Smooth muscle cell (in vitro differentiated cells): ENCODE measurements at regions not wholly inside any gene's neighbourhood (a gene's known extent, or its start where the extent isn't known, plus 50 kb on each side); places are given as distances from the start of the nearest gene placed in this dataset.

Experiments used
- DNase-seq: peaks from one replicate; lab custom pipeline; 2025; ENCODE audit not compliant: unreplicated experiment; lab: John Stamatoyannopoulos, UW
- H2AFZ ChIP-seq: fragments of 200-600 bp; sonication (generic); 2 replicates; pipeline ENCODE4 v1.6.0; 2016; ENCODE audit warnings: antibody characterized with exemption, low read depth, mild to moderate bottlenecking
- H3F3A ChIP-seq: fragments of 200-600 bp; sonication (generic); 2 replicates; pipeline ENCODE4 v1.6.0; 2017; ENCODE audit warnings: antibody characterized with exemption, low read depth
- H3K27ac ChIP-seq: fragments of 200-600 bp; sonication (generic); 2 replicates; pipeline ENCODE4 v1.5.1; 2016; ENCODE audit warnings: low read depth, mild to moderate bottlenecking
- H3K27me3 ChIP-seq: fragments of 200-600 bp; sonication (generic); 2 replicates; pipeline ENCODE4 v1.6.1; 2016; ENCODE audit warnings: low read depth, mild to moderate bottlenecking
- H3K36me3 ChIP-seq: fragments of 200-600 bp; sonication (generic); 2 replicates; pipeline ENCODE4 v1.5.1; 2016; ENCODE audit warnings: low read depth
- H3K4me1 ChIP-seq: fragments of 200-600 bp; sonication (generic); 2 replicates; pipeline ENCODE4 v1.5.1; 2016; ENCODE audit warnings: low read depth
- H3K4me2 ChIP-seq: fragments of 200-600 bp; sonication (generic); 2 replicates; pipeline ENCODE4 v1.6.0; 2016; ENCODE audit warnings: mild to moderate bottlenecking
- H3K4me3 ChIP-seq: fragments of 200-600 bp; sonication (generic); 2 replicates; pipeline ENCODE4 v1.5.1; 2016; ENCODE audit warnings: mild to moderate bottlenecking
- H3K79me2 ChIP-seq: fragments of 200-600 bp; sonication (generic); 2 replicates; pipeline ENCODE4 v1.6.0; 2016; ENCODE audit warnings: low read depth, mild to moderate bottlenecking
- H3K9ac ChIP-seq: fragments of 200-600 bp; sonication (generic); 2 replicates; pipeline ENCODE4 v1.6.0; 2016; ENCODE audit warnings: low read depth
- H3K9me3 ChIP-seq: fragments of 200-600 bp; sonication (generic); replicated peaks from 2 replicates; pipeline ENCODE4 v1.5.1; 2016; ENCODE audit warnings: low read depth
- H4K20me1 ChIP-seq: fragments of 200-600 bp; sonication (generic); 2 replicates; pipeline ENCODE4 v1.6.0; 2016; ENCODE audit warnings: low read depth
- CTCF ChIP-seq: fragments of 200-600 bp; sonication (generic); IDR thresholded peaks from 2 replicates; pipeline ENCODE4 v1.5.1; 2017; ENCODE audit warnings: borderline replicate concordance, mild to moderate bottlenecking, antibody characterized with exemption; ENCODE audit not compliant: insufficient read depth, poor library complexity, severe bottlenecking
- WGBS: methylation state at CpG from one replicate; pipeline ENCODE4 v1.1.7; 2016; ENCODE audit warnings: low lambda C conversion rate; 5-methylcytosine and 5-hydroxymethylcytosine counted together

GRCh38 chr14:101374373-101375338 lies 186.6 kb upstream of the DIO3 start:
- H3K4me1 ChIP-seq, result no peaks in the 10 kb centered on the region
- WGBS, result 78% methylated on average over 19 of the region's 19 CpGs
- H3K4me3 ChIP-seq, result no peak overlapping the region
- H3F3A ChIP-seq, result no peaks in the 10 kb centered on the region
- H3K27me3 ChIP-seq, result no peaks in the 10 kb centered on the region
- no peak for DNase-seq
- no peak overlapping the region for H3K4me2 ChIP-seq
- H3K27ac ChIP-seq, result no peak overlapping the region
- no peak overlapping the region for H2AFZ ChIP-seq
- H3K9me3 ChIP-seq, result no peaks in the 10 kb centered on the region
- H3K79me2 ChIP-seq, result no peaks in the 10 kb centered on the region
- no peak for TF ChIP-seq CTCF
- H3K9ac ChIP-seq, result no peak overlapping the region
- H4K20me1 ChIP-seq, result no peaks in the 10 kb centered on the region
- no peaks in the 10 kb centered on the region for H3K36me3 ChIP-seq

DNA sequence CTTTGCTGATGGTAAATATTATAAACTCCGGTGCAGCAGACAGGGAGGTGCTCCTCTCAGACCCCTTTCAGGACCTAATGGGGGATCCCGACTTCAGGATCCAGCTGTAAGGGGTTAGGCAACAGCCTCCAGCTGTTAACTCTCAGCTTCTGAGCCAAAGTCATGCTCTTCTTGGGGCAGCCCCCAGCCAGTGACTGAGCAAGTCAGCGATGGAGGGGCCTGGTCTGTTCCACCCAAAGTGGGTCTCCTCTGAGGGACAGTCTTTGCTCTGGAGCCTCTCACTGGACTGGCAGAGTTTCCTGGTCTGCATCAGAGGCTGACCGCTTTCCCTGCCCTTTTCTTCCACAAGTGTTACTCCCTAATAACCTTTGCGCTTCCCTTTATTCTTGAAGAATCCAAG lies 184.2 kb upstream of the DIO3 start:
- no peaks in the 10 kb centered on the region for H3K36me3 ChIP-seq
- no peak overlapping the region for H3K27ac ChIP-seq
- WGBS, result 94% methylated on average over 5 of the region's 5 CpGs
- H3K27me3 ChIP-seq, result no peaks in the 10 kb centered on the region
- H3K9ac ChIP-seq, result no peak overlapping the region
- no peaks in the 10 kb centered on the region for H3K79me2 ChIP-seq
- no peaks in the 10 kb centered on the region for H3K4me1 ChIP-seq
- no peaks in the 10 kb centered on the region for H3F3A ChIP-seq
- no peak for DNase-seq
- H2AFZ ChIP-seq, result no peak overlapping the region
- H4K20me1 ChIP-seq, result no peaks in the 10 kb centered on the region
- no peak overlapping the region for H3K4me2 ChIP-seq
- no peak for TF ChIP-seq CTCF
- H3K9me3 ChIP-seq, result no peaks in the 10 kb centered on the region
- H3K4me3 ChIP-seq, result no peak overlapping the region

- no peak overlapping the region for H2AFZ ChIP-seq
- no peak overlapping the region for H3K4me3 ChIP-seq
- no peak overlapping the region for H3K4me2 ChIP-seq
- no peaks in the 10 kb centered on the region for H3K4me1 ChIP-seq
- H3K27me3 ChIP-seq, result no peaks in the 10 kb centered on the region
- H3K79me2 ChIP-seq, result no peaks in the 10 kb centered on the region
- H3K36me3 ChIP-seq, result no peaks in the 10 kb centered on the region
- no peaks in the 10 kb centered on the region for H4K20me1 ChIP-seq
- no peak for TF ChIP-seq CTCF
- H3F3A ChIP-seq, result no peaks in the 10 kb centered on the region
- no peak overlapping the region for H3K27ac ChIP-seq
- no peak overlapping the region for H3K9ac ChIP-seq
- DNase-seq, result no peak
- 33% methylated on average over 2 of the region's 2 CpGs for WGBS
- H3K9me3 ChIP-seq, result peaks cover 3% of the 10 kb centered on the region
These were observed 181.5 kb upstream of the DIO3 start for GRCh38 chr14:101379842-101380241.

DNA sequence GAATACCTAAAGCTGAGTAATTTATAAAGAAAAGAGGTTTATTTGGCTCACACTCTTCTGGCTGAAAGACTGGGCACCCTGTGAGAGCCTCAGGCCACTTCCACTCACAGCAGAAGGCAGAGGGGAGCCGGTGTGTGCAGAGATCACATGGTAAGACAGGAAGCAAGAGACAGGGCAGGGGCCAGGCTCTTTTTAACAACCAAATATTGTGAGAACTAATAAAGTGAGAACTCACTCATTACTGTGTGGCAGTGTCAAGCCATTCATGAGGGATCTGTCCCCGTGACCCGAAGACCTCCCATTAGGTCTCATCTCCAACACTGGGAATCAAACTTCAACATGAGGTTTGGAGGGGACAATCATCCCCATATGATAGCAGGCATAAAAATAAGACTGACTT lies 180.8 kb upstream of the DIO3 start:
- no peaks in the 10 kb centered on the region for H3K79me2 ChIP-seq
- H3K27me3 ChIP-seq, result no peaks in the 10 kb centered on the region
- no peak overlapping the region for H2AFZ ChIP-seq
- H3K4me1 ChIP-seq, result no peaks in the 10 kb centered on the region
- H3K4me3 ChIP-seq, result no peak overlapping the region
- no peak for DNase-seq
- no peaks in the 10 kb centered on the region for H4K20me1 ChIP-seq
- H3K4me2 ChIP-seq, result no peak overlapping the region
- no peaks in the 10 kb centered on the region for H3F3A ChIP-seq
- H3K9ac ChIP-seq, result no peak overlapping the region
- WGBS, result 98% methylated on average over 3 of the region's 3 CpGs
- H3K27ac ChIP-seq, result no peak overlapping the region
- H3K9me3 ChIP-seq, result peaks cover 8% of the 10 kb centered on the region
- no peaks in the 10 kb centered on the region for H3K36me3 ChIP-seq
- TF ChIP-seq CTCF, result no peak
